ENCODE measurements at regions not wholly inside any gene's neighbourhood (a gene's known extent, or its start where the extent isn't known, plus 50 kb on each side); places are given as distances from the start of the nearest gene placed in this dataset.

- ATAC-seq = no peak
Measured at GRCh38 chr4:89416960-89417359, 109.4 kb upstream of the GPRIN3 start.

- no peak for ATAC-seq
Measured at GRCh38 chr4:89413518-89413917, 105.9 kb upstream of the GPRIN3 start.

- ATAC-seq = no peak
Measured at GRCh38 chr4:89411539-89412309, 104.1 kb upstream of the GPRIN3 start.

GRCh38 chr4:89410687-89411086 is 103.1 kb upstream of the GPRIN3 start:
- no peak for ATAC-seq

- ATAC-seq = no peak
Measured at GRCh38 chr4:89404530-89404929, 96.9 kb upstream of the GPRIN3 start.

- ATAC-seq = no peak
Measured at GRCh38 chr4:89403826-89404225, 96.2 kb upstream of the GPRIN3 start.

GRCh38 chr4:89400287-89401035 is 92.9 kb upstream of the GPRIN3 start:
- ATAC-seq = no peak

- no peak for ATAC-seq
Measured at GRCh38 chr4:89398644-89399043, 91.0 kb upstream of the GPRIN3 start.

- ATAC-seq = no peak
Measured at GRCh38 chr4:89398146-89398545, 90.5 kb upstream of the GPRIN3 start.

- no peak for ATAC-seq
Measured at GRCh38 chr4:89397441-89397840, 89.8 kb upstream of the GPRIN3 start.

GRCh38 chr4:89382439-89382838 is 74.8 kb upstream of the GPRIN3 start:
- no peak for ATAC-seq

- ATAC-seq = no peak
Measured at GRCh38 chr4:89380980-89381379, 73.4 kb upstream of the GPRIN3 start.

GRCh38 chr4:89379511-89380044 is 72.0 kb upstream of the GPRIN3 start:
- ATAC-seq = no peak

GRCh38 chr4:89373394-89373793 is 65.8 kb upstream of the GPRIN3 start:
- no peak for ATAC-seq

- ATAC-seq = no peak
Measured at GRCh38 chr4:89371614-89372013, 64.0 kb upstream of the GPRIN3 start.

GRCh38 chr4:89369581-89369980 is 62.0 kb upstream of the GPRIN3 start:
- no peak for ATAC-seq

- ATAC-seq = no peak
Measured at GRCh38 chr4:89368861-89369260, 61.3 kb upstream of the GPRIN3 start.

GRCh38 chr4:89365776-89366175 is 58.2 kb upstream of the GPRIN3 start:
- peak; percentile 92 to 94 for ATAC-seq

- ATAC-seq = no peak
Measured at GRCh38 chr4:89365375-89365774, 57.8 kb upstream of the GPRIN3 start.

- ATAC-seq = no peak
Measured at GRCh38 chr4:89364541-89364940, 56.9 kb upstream of the GPRIN3 start.

GRCh38 chr4:89363786-89364185 is 56.2 kb upstream of the GPRIN3 start:
- no peak for ATAC-seq

GRCh38 chr4:89358935-89359638 is 51.5 kb upstream of the GPRIN3 start:
- ATAC-seq = no peak

- no peak for ATAC-seq
Measured at GRCh38 chr4:89357787-89358186, 50.2 kb upstream of the GPRIN3 start.
